Activated CD4-positive, alpha-beta T cell treated with anti-CD3 and anti-CD28 coated beads, Interleukin-2, amount 10 ng/mL, durations not matched to agents 7 days and 5 days (primary cell): ENCODE measurements at regions not wholly inside any gene's neighbourhood (a gene's known extent, or its start where the extent isn't known, plus 50 kb on each side); places are given as distances from the start of the nearest gene placed in this dataset.
"Not testable (repeated sequence)": the region's sequence is repeated elsewhere in the genome, so short reads cannot be mapped to it uniquely, and the experiment has no call there.

ENCODE experiments used
- CTCF ChIA-PET: fragments of 350-600 bp; sonication (Branson Sonifier 250); formaldehyde crosslinking; loops from one replicate; lab custom pipeline; 2021; ENCODE audit warnings: antibody characterized with exemption; lab: Charles Lee
- POLR2A ChIA-PET: fragments of 350-600 bp; sonication (Branson Sonifier 250); formaldehyde crosslinking; loops from one replicate; lab custom pipeline; 2021; ENCODE audit warnings: antibody characterized with exemption; lab: Charles Lee
- DNase-seq: peaks from one replicate; pipeline ENCODE4 v3.0.0-alpha.2; 2020
- H3K27ac Mint-ChIP-seq: one replicate; pipeline ENCODE4 v1.8.0; 2021; ENCODE audit warnings: mild to moderate bottlenecking, moderate library complexity, mixed read lengths
- H3K27me3 Mint-ChIP-seq: one replicate; pipeline ENCODE4 v1.8.0; 2021; ENCODE audit warnings: mixed read lengths
- H3K36me3 Mint-ChIP-seq: one replicate; pipeline ENCODE4 v1.8.0; 2021; ENCODE audit warnings: low read depth, mixed read lengths
- H3K4me1 Mint-ChIP-seq: one replicate; pipeline ENCODE4 v1.8.0; 2021; ENCODE audit warnings: mixed read lengths
- H3K4me3 Mint-ChIP-seq: one replicate; pipeline ENCODE4 v1.8.0; 2021; ENCODE audit warnings: mild to moderate bottlenecking, moderate library complexity, mixed read lengths
- H3K9me3 Mint-ChIP-seq: one replicate; pipeline ENCODE4 v1.8.0; 2021; ENCODE audit warnings: mixed read lengths

GRCh38 chr14:35213143-35213788 is 78.9 kb upstream of the PSMA6 start:
- H3K27ac Mint-ChIP-seq: peak overlapping the region; percentile 69
- H3K27me3 Mint-ChIP-seq: no peaks in the 10 kb centered on the region

GRCh38 chr14:35213869-35214387 is 78.3 kb upstream of the PSMA6 start:
- peaks cover 7% of the 10 kb centered on the region for H3K36me3 Mint-ChIP-seq
- no peak for DNase-seq
- peaks cover 23% of the 10 kb centered on the region for H3K4me1 Mint-ChIP-seq
- no peaks in the 10 kb centered on the region for H3K9me3 Mint-ChIP-seq
- ChIA-PET POLR2A (no interaction called here), CTCF (interaction anchor here (0.7 to 1.8 kb wide), 3 partner anchors 10 to 156 kb away, joined by 3 to 4 read pairs (median 3); no protein-coding TSS in a partner anchor)
- H3K27ac Mint-ChIP-seq: peak overlapping the region; percentile 42
- no peak overlapping the region for H3K4me3 Mint-ChIP-seq
- H3K27me3 Mint-ChIP-seq: no peaks in the 10 kb centered on the region

More at GRCh38 chr14:35213143-35213788, 78.9 kb upstream of the PSMA6 start:
- ChIA-PET CTCF (interaction anchor here (0.7 to 1.0 kb wide), 2 partner anchors 10 to 180 kb away, joined by 3 read pairs; no protein-coding TSS in a partner anchor), POLR2A (interaction anchor here (0.6 kb wide), 1 partner anchor 10 kb away, joined by 4 read pairs; no protein-coding TSS in a partner anchor)
- Mint-ChIP-seq H3K36me3 (peaks cover 3% of the 10 kb centered on the region), H3K4me1 (peaks cover 23% of the 10 kb centered on the region), H3K9me3 (no peaks in the 10 kb centered on the region), H3K4me3 (no peak overlapping the region)
- DNase-seq: no peak

GRCh38 chr14:35214402-35214801 is 77.8 kb upstream of the PSMA6 start:
- CTCF ChIA-PET: interaction anchor here (0.7 to 1.8 kb wide), 9 partner anchors 9 to 197 kb away, joined by 3 to 9 read pairs (median 3); partner anchors contain the start of gene NFKBIA
- POLR2A ChIA-PET: not testable (repeated sequence)

GRCh38 chr14:35215110-35215813 is 76.9 kb upstream of the PSMA6 start:
- H3K27ac Mint-ChIP-seq: no peak overlapping the region
- CTCF ChIA-PET: interaction anchor here (0.6 to 1.8 kb wide), 11 partner anchors 8 to 198 kb away, joined by 3 to 9 read pairs (median 3); partner anchors contain the start of gene NFKBIA
- DNase-seq: no peak

More at GRCh38 chr14:35214402-35214801, 77.8 kb upstream of the PSMA6 start:
- not testable (repeated sequence) for H3K27me3 Mint-ChIP-seq, H3K9me3 Mint-ChIP-seq, H3K27ac Mint-ChIP-seq, H3K4me3 Mint-ChIP-seq, DNase-seq
- Mint-ChIP-seq H3K4me1 (peaks cover 23% of the 10 kb centered on the region), H3K36me3 (peaks cover 10% of the 10 kb centered on the region)

GRCh38 chr14:35218176-35218575 is 74.0 kb upstream of the PSMA6 start:
- Mint-ChIP-seq H3K36me3 (peaks cover 28% of the 10 kb centered on the region), H3K4me1 (peaks cover 27% of the 10 kb centered on the region)
- H3K27ac Mint-ChIP-seq, DNase-seq, H3K4me3 Mint-ChIP-seq, H3K9me3 Mint-ChIP-seq, H3K27me3 Mint-ChIP-seq: not testable (repeated sequence)
- POLR2A ChIA-PET: interaction anchor here (0.6 kb wide), 1 partner anchor 104 kb away, joined by 3 read pairs; no protein-coding TSS in a partner anchor
- CTCF ChIA-PET: interaction anchor here (0.7 to 1.0 kb wide), 3 partner anchors 9 to 115 kb away, joined by 3 to 4 read pairs (median 3); no protein-coding TSS in a partner anchor

More at GRCh38 chr14:35215110-35215813, 76.9 kb upstream of the PSMA6 start:
- peaks cover 19% of the 10 kb centered on the region for H3K4me1 Mint-ChIP-seq
- no peak overlapping the region for H3K4me3 Mint-ChIP-seq
- H3K27me3 Mint-ChIP-seq: no peaks in the 10 kb centered on the region
- H3K9me3 Mint-ChIP-seq: no peaks in the 10 kb centered on the region
- peaks cover 16% of the 10 kb centered on the region for H3K36me3 Mint-ChIP-seq
- POLR2A ChIA-PET: interaction anchor here (0.6 kb wide), 1 partner anchor 234 kb away, joined by 3 read pairs; no protein-coding TSS in a partner anchor

- H3K27ac Mint-ChIP-seq: no peak overlapping the region
- DNase-seq: no peak
- H3K4me3 Mint-ChIP-seq: no peak overlapping the region
- ChIA-PET CTCF (interaction anchor here (0.7 to 1.0 kb wide), 2 partner anchors 10 to 104 kb away, joined by 3 to 4 read pairs; no protein-coding TSS in a partner anchor), POLR2A (interaction anchor here (0.6 kb wide), 1 partner anchor 186 kb away, joined by 3 read pairs; the partner anchor contains the start of gene NFKBIA)
- peaks cover 21% of the 10 kb centered on the region for H3K4me1 Mint-ChIP-seq
- H3K36me3 Mint-ChIP-seq: peaks cover 28% of the 10 kb centered on the region
- H3K27me3 Mint-ChIP-seq: no peaks in the 10 kb centered on the region
- H3K9me3 Mint-ChIP-seq: no peaks in the 10 kb centered on the region
These were observed 73.2 kb upstream of the PSMA6 start for GRCh38 chr14:35218963-35219362.

- Mint-ChIP-seq H3K27ac (no peak overlapping the region), H3K36me3 (peaks cover 28% of the 10 kb centered on the region), H3K4me1 (peaks cover 13% of the 10 kb centered on the region), H3K9me3 (no peaks in the 10 kb centered on the region), H3K27me3 (no peaks in the 10 kb centered on the region), H3K4me3 (no peak overlapping the region)
- CTCF ChIA-PET: interaction anchor here (0.6 kb wide), 1 partner anchor 54 kb away, joined by 3 read pairs; no protein-coding TSS in a partner anchor
- DNase-seq: no peak
- POLR2A ChIA-PET: no interaction called here
These were observed 72.0 kb upstream of the PSMA6 start for GRCh38 chr14:35220027-35220676.

GRCh38 chr14:35220920-35221319 is 71.3 kb upstream of the PSMA6 start:
- no peaks in the 10 kb centered on the region for H3K9me3 Mint-ChIP-seq
- H3K27ac Mint-ChIP-seq: no peak overlapping the region
- no peak for DNase-seq
- H3K4me1 Mint-ChIP-seq: peaks cover 10% of the 10 kb centered on the region
- ChIA-PET CTCF (interaction anchor here (1.0 kb wide), 1 partner anchor 66 kb away, joined by 3 read pairs; no protein-coding TSS in a partner anchor), POLR2A (no interaction called here)
- H3K4me3 Mint-ChIP-seq: no peak overlapping the region
- H3K36me3 Mint-ChIP-seq: peaks cover 28% of the 10 kb centered on the region
- no peaks in the 10 kb centered on the region for H3K27me3 Mint-ChIP-seq

- H3K9me3 Mint-ChIP-seq: no peaks in the 10 kb centered on the region
- H3K27me3 Mint-ChIP-seq: no peaks in the 10 kb centered on the region
- POLR2A ChIA-PET: no interaction called here
- H3K4me3 Mint-ChIP-seq: no peak overlapping the region
- H3K4me1 Mint-ChIP-seq: peaks cover 10% of the 10 kb centered on the region
- CTCF ChIA-PET: interaction anchor here (1.0 kb wide), 1 partner anchor 65 kb away, joined by 3 read pairs; no protein-coding TSS in a partner anchor
- H3K27ac Mint-ChIP-seq: no peak overlapping the region
- peaks cover 28% of the 10 kb centered on the region for H3K36me3 Mint-ChIP-seq
- DNase-seq: no peak
These were observed 70.7 kb upstream of the PSMA6 start for GRCh38 chr14:35221462-35221861.

GRCh38 chr14:35222324-35222723 is 69.9 kb upstream of the PSMA6 start:
- ChIA-PET CTCF (no interaction called here), POLR2A (no interaction called here)
- no peak overlapping the region for H3K27ac Mint-ChIP-seq
- no peaks in the 10 kb centered on the region for H3K27me3 Mint-ChIP-seq
- H3K4me3 Mint-ChIP-seq: no peak overlapping the region
- H3K4me1 Mint-ChIP-seq: peaks cover 10% of the 10 kb centered on the region
- no peaks in the 10 kb centered on the region for H3K9me3 Mint-ChIP-seq
- H3K36me3 Mint-ChIP-seq: peaks cover 28% of the 10 kb centered on the region
- no peak for DNase-seq

- Mint-ChIP-seq H3K27me3 (no peaks in the 10 kb centered on the region), H3K27ac (no peak overlapping the region), H3K9me3 (no peaks in the 10 kb centered on the region), H3K4me3 (no peak overlapping the region), H3K4me1 (peaks cover 10% of the 10 kb centered on the region), H3K36me3 (peaks cover 27% of the 10 kb centered on the region)
- CTCF ChIA-PET: no interaction called here
- no peak for DNase-seq
- POLR2A ChIA-PET: no interaction called here
These were observed 69.2 kb upstream of the PSMA6 start for GRCh38 chr14:35222872-35223466.

- H3K27me3 Mint-ChIP-seq: no peaks in the 10 kb centered on the region
- H3K9me3 Mint-ChIP-seq: no peaks in the 10 kb centered on the region
- POLR2A ChIA-PET: no interaction called here
- no peak overlapping the region for H3K27ac Mint-ChIP-seq
- no peak for DNase-seq
- H3K36me3 Mint-ChIP-seq: peaks cover 23% of the 10 kb centered on the region
- peaks cover 10% of the 10 kb centered on the region for H3K4me1 Mint-ChIP-seq
- CTCF ChIA-PET: interaction anchor here (0.8 kb wide), 1 partner anchor 9 kb away, joined by 3 read pairs; no protein-coding TSS in a partner anchor
- no peak overlapping the region for H3K4me3 Mint-ChIP-seq
These were observed 68.3 kb upstream of the PSMA6 start for GRCh38 chr14:35223927-35224326.
